Gastrocnemius medialis (tissue), 4 donors: ENCODE measurements at regions not wholly inside any gene's neighbourhood (a gene's known extent, or its start where the extent isn't known, plus 50 kb on each side); places are given as distances from the start of the nearest gene placed in this dataset.

Experiments used
- ATAC-seq, 2 donors: fragments of 150-250 bp; one replicate each; pipeline ENCODE4 v1.9.1; 2016
- DNase-seq, 2 donors: peaks; one replicate each; pipeline ENCODE4 v3.0.0-alpha.2; 2019
- H3K27ac ChIP-seq, 4 donors: fragments of 200-600 bp; sonication (generic); 1 replicate in 1 of 4; 2 replicates in 3 of 4; pipeline ENCODE4 v1.5.1; 2016 to 2018; ENCODE audit warnings: mild to moderate bottlenecking in 2 of 4, moderate library complexity in 1 of 4
- H3K27me3 ChIP-seq, 3 donors: fragments of 200-600 bp; sonication (generic) in 2 of 3; 1 replicate in 1 of 3; 2 replicates in 2 of 3; pipeline versions ENCODE4 v1.5.1 to v1.6.0; 2016 to 2019; ENCODE audit warnings: mild to moderate bottlenecking in 1 of 3, moderate library complexity in 1 of 3
- H3K36me3 ChIP-seq, 2 donors: fragments of 200-600 bp; sonication (generic) in 1 of 2; one replicate each; pipeline ENCODE4 v1.5.1; 2017 to 2018
- H3K4me1 ChIP-seq, 2 donors: fragments of 200-600 bp; sonication (generic) in 1 of 2; one replicate each; pipeline ENCODE4 v1.5.1; 2016 to 2017; ENCODE audit warnings: mild to moderate bottlenecking in 2 of 2
- H3K4me3 ChIP-seq, 4 donors: fragments of 200-600 bp; sonication (generic) in 3 of 4; 1 replicate in 1 of 4; 2 replicates in 3 of 4; pipeline ENCODE4 v1.5.1; 2016 to 2019; ENCODE audit warnings: mild to moderate bottlenecking in 2 of 4
- H3K9me3 ChIP-seq, 3 donors: fragments of 200-600 bp; sonication (generic) in 2 of 3; 1 replicate in 1 of 3; 2 replicates in 2 of 3; pipeline ENCODE4 v1.5.1; 2016 to 2019
- CTCF ChIP-seq, 5 experiments: fragments of 450-650 bp in 3 of 5; fragments of 200-600 bp in 2 of 5; sonication (generic) in 2 of 5; IDR thresholded peaks in 4 of 5; conservative IDR thresholded peaks in 1 of 5; 1 replicate in 4 of 5; 2 replicates in 1 of 5; pipeline ENCODE4 v1.5.1; 2016 to 2019; ENCODE audit warnings: antibody characterized with exemption in 5 of 5, mild to moderate bottlenecking in 3 of 5, moderate library complexity in 3 of 5
- POLR2A ChIP-seq, 2 donors: fragments of 450-650 bp; IDR thresholded peaks; one replicate each; pipeline ENCODE4 v1.6.1; 2017; ENCODE audit warnings: antibody characterized with exemption in 2 of 2, mild to moderate bottlenecking in 2 of 2, moderate library complexity in 2 of 2
- in situ Hi-C, 4 donors: fragments of 200-750 bp; cut with MboI; loops; one replicate each; pipeline versions ENCODE4 v1.15.0 to v1.8.0; 2017; ENCODE audit warnings: low sequenced_read_pairs in 4 of 4
- intact Hi-C: fragments of 100-400 bp; cut with DNase I; formaldehyde crosslinking; loops from one replicate; pipeline ENCODE4 v1.15.1; 2023; ENCODE audit warnings: low total_unique reads

GRCh38 chr6:126433927-126434326 is 94.0 kb downstream of the CENPW start:
- DNase-seq: no peak
- TF ChIP-seq CTCF (IDR thresholded peaks at IDR 0.05 in 4 of 5, conservative IDR thresholded peaks at IDR 0.05 in 1 of 5) (no peak), POLR2A (IDR thresholded peaks at IDR 0.05) (no peak)
- no peak overlapping the region for H3K27ac ChIP-seq
- H3K4me1 ChIP-seq: no peaks in the 10 kb centered on the region
- no peak overlapping the region for H3K4me3 ChIP-seq
- in situ Hi-C loops: no loop called here
- intact Hi-C loops: no loop called here
- ATAC-seq: no peak
- no peaks in the 10 kb centered on the region for H3K27me3 ChIP-seq
- H3K9me3 ChIP-seq: no peaks in the 10 kb centered on the region
- no peaks in the 10 kb centered on the region for H3K36me3 ChIP-seq

GRCh38 chr6:126437205-126437604 is 97.3 kb downstream of the CENPW start:
- Histone ChIP-seq H3K9me3 (no peaks in the 10 kb centered on the region), H3K4me1 (no peaks in the 10 kb centered on the region), H3K27me3 (no peaks in the 10 kb centered on the region), H3K36me3 (no peaks in the 10 kb centered on the region), H3K27ac (no peak overlapping the region), H3K4me3 (no peak overlapping the region)
- no peak for TF ChIP-seq POLR2A (IDR thresholded peaks at IDR 0.05)
- DNase-seq (no peak), ATAC-seq (no peak)
- in situ Hi-C loops: no loop called here
- intact Hi-C loops: no loop called here

GRCh38 chr6:126439040-126439439 is 99.1 kb downstream of the CENPW start:
- Histone ChIP-seq H3K4me1 (no peaks in the 10 kb centered on the region), H3K4me3 (no peak overlapping the region), H3K27ac (no peak overlapping the region), H3K36me3 (no peaks in the 10 kb centered on the region), H3K27me3 (no peaks in the 10 kb centered on the region), H3K9me3 (no peaks in the 10 kb centered on the region)
- intact Hi-C loops (no loop called here), in situ Hi-C loops (no loop called here)
- TF ChIP-seq POLR2A (IDR thresholded peaks at IDR 0.05): no peak
- no peak for TF ChIP-seq CTCF (IDR thresholded peaks at IDR 0.05 in 4 of 5, conservative IDR thresholded peaks at IDR 0.05 in 1 of 5)
- no peak for ATAC-seq
- no peak for DNase-seq

- intact Hi-C loops (no loop called here), in situ Hi-C loops (no loop called here)
- DNase-seq (no peak), ATAC-seq (no peak)
- Histone ChIP-seq H3K4me1 (no peaks in the 10 kb centered on the region), H3K36me3 (no peaks in the 10 kb centered on the region), H3K9me3 (no peaks in the 10 kb centered on the region), H3K27me3 (no peaks in the 10 kb centered on the region), H3K27ac (no peak overlapping the region), H3K4me3 (no peak overlapping the region)
- TF ChIP-seq CTCF (IDR thresholded peaks at IDR 0.05 in 4 of 5, conservative IDR thresholded peaks at IDR 0.05 in 1 of 5) (no peak), POLR2A (IDR thresholded peaks at IDR 0.05) (no peak)
These were observed 101.0 kb downstream of the CENPW start for GRCh38 chr6:126440923-126441322.

- intact Hi-C loops: no loop called here
- Histone ChIP-seq H3K4me1 (no peaks in the 10 kb centered on the region), H3K4me3 (no peak overlapping the region), H3K27me3 (no peaks in the 10 kb centered on the region), H3K27ac (no peak overlapping the region), H3K9me3 (no peaks in the 10 kb centered on the region), H3K36me3 (no peaks in the 10 kb centered on the region)
- TF ChIP-seq CTCF (IDR thresholded peaks at IDR 0.05 in 4 of 5, conservative IDR thresholded peaks at IDR 0.05 in 1 of 5): no peak
- no peak for TF ChIP-seq POLR2A (IDR thresholded peaks at IDR 0.05)
- ATAC-seq: no peak
- no peak for DNase-seq
- in situ Hi-C loops: no loop called here
These were observed 104.9 kb downstream of the CENPW start for GRCh38 chr6:126444659-126445273.
